ENCODE measurements at regions not wholly inside any gene's neighbourhood (a gene's known extent, or its start where the extent isn't known, plus 50 kb on each side); places are given as distances from the start of the nearest gene placed in this dataset.

GRCh38 chr5:167745868-167746267 is 545.6 kb upstream of the WWC1 start:
- TF ChIP-seq CTCF (IDR thresholded peaks at IDR 0.05) (no peak), POLR2A (IDR thresholded peaks at IDR 0.05) (no peak)
